Transverse colon (tissue), 4 donors: ENCODE measurements at regions not wholly inside any gene's neighbourhood (a gene's known extent, or its start where the extent isn't known, plus 50 kb on each side); places are given as distances from the start of the nearest gene placed in this dataset.

Experiments used
- EP300 ChIP-seq: sonication (generic); formaldehyde crosslinking; IDR thresholded peaks from one replicate; pipeline ENCODE4 v1.6.1; 2017; ENCODE audit warnings: antibody characterized with exemption, low read depth
- POLR2A ChIP-seq: fragments of 450-650 bp; IDR thresholded peaks from one replicate; pipeline ENCODE4 v1.6.1; 2016; ENCODE audit warnings: antibody characterized with exemption, mild to moderate bottlenecking, moderate library complexity
- POLR2AphosphoS5 ChIP-seq, 3 donors: sonication (generic); formaldehyde crosslinking; IDR thresholded peaks; one replicate each; pipeline ENCODE4 v1.6.1; 2016; ENCODE audit warnings: antibody characterized with exemption in 3 of 3
- TF ChIP-seq, protein P1 (sequence below), 5 experiments: fragments of 200-600 bp in 3 of 5; fragments of 450-650 bp in 2 of 5; sonication (generic) in 3 of 5; IDR thresholded peaks; 1 replicate in 2 of 5; 2 replicates in 3 of 5; pipeline ENCODE4 v1.5.1; 2016 to 2017; ENCODE audit warnings: antibody characterized with exemption in 5 of 5, inconsistent platforms in 3 of 5, mild to moderate bottlenecking in 2 of 5, moderate library complexity in 1 of 5

DNA sequence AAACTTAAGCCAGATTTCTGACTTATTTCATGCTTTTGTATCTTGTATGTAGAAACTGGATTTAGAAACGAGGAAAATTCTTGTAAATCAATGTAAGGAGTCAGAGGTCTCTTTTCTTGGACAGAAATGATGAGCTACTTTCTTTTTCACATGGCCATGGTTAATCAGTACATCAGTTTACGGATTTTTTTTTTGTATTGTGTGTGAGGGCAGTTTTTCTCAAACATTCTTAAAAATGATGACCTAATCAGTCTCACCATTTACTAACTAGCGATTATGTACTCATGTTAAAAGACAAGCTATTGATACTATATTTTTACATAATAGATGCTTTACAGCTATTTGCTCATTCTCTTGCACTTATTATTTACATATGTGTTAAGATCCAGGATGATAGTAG, 165.2 kb upstream of the DOCK10 start:
- TF ChIP-seq, protein P1, sequence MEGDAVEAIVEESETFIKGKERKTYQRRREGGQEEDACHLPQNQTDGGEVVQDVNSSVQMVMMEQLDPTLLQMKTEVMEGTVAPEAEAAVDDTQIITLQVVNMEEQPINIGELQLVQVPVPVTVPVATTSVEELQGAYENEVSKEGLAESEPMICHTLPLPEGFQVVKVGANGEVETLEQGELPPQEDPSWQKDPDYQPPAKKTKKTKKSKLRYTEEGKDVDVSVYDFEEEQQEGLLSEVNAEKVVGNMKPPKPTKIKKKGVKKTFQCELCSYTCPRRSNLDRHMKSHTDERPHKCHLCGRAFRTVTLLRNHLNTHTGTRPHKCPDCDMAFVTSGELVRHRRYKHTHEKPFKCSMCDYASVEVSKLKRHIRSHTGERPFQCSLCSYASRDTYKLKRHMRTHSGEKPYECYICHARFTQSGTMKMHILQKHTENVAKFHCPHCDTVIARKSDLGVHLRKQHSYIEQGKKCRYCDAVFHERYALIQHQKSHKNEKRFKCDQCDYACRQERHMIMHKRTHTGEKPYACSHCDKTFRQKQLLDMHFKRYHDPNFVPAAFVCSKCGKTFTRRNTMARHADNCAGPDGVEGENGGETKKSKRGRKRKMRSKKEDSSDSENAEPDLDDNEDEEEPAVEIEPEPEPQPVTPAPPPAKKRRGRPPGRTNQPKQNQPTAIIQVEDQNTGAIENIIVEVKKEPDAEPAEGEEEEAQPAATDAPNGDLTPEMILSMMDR (IDR thresholded peaks at IDR 0.05): no peak
- TF ChIP-seq POLR2A: no peak
- no peak for TF ChIP-seq EP300
- no peak for TF ChIP-seq POLR2AphosphoS5 (IDR thresholded peaks at IDR 0.05)
